Smooth muscle cell (in vitro differentiated cells): ENCODE measurements at regions not wholly inside any gene's neighbourhood (a gene's known extent, or its start where the extent isn't known, plus 50 kb on each side); places are given as distances from the start of the nearest gene placed in this dataset.

Source experiments
- DNase-seq: peaks from one replicate; lab custom pipeline; 2025; ENCODE audit not compliant: unreplicated experiment; lab: John Stamatoyannopoulos, UW
- H2AFZ ChIP-seq: fragments of 200-600 bp; sonication (generic); 2 replicates; pipeline ENCODE4 v1.6.0; 2016; ENCODE audit warnings: antibody characterized with exemption, low read depth, mild to moderate bottlenecking
- H3F3A ChIP-seq: fragments of 200-600 bp; sonication (generic); 2 replicates; pipeline ENCODE4 v1.6.0; 2017; ENCODE audit warnings: antibody characterized with exemption, low read depth
- H3K27ac ChIP-seq: fragments of 200-600 bp; sonication (generic); 2 replicates; pipeline ENCODE4 v1.5.1; 2016; ENCODE audit warnings: low read depth, mild to moderate bottlenecking
- H3K27me3 ChIP-seq: fragments of 200-600 bp; sonication (generic); 2 replicates; pipeline ENCODE4 v1.6.1; 2016; ENCODE audit warnings: low read depth, mild to moderate bottlenecking
- H3K36me3 ChIP-seq: fragments of 200-600 bp; sonication (generic); 2 replicates; pipeline ENCODE4 v1.5.1; 2016; ENCODE audit warnings: low read depth
- H3K4me1 ChIP-seq: fragments of 200-600 bp; sonication (generic); 2 replicates; pipeline ENCODE4 v1.5.1; 2016; ENCODE audit warnings: low read depth
- H3K4me2 ChIP-seq: fragments of 200-600 bp; sonication (generic); 2 replicates; pipeline ENCODE4 v1.6.0; 2016; ENCODE audit warnings: mild to moderate bottlenecking
- H3K4me3 ChIP-seq: fragments of 200-600 bp; sonication (generic); 2 replicates; pipeline ENCODE4 v1.5.1; 2016; ENCODE audit warnings: mild to moderate bottlenecking
- H3K79me2 ChIP-seq: fragments of 200-600 bp; sonication (generic); 2 replicates; pipeline ENCODE4 v1.6.0; 2016; ENCODE audit warnings: low read depth, mild to moderate bottlenecking
- H3K9ac ChIP-seq: fragments of 200-600 bp; sonication (generic); 2 replicates; pipeline ENCODE4 v1.6.0; 2016; ENCODE audit warnings: low read depth
- H3K9me3 ChIP-seq: fragments of 200-600 bp; sonication (generic); replicated peaks from 2 replicates; pipeline ENCODE4 v1.5.1; 2016; ENCODE audit warnings: low read depth
- H4K20me1 ChIP-seq: fragments of 200-600 bp; sonication (generic); 2 replicates; pipeline ENCODE4 v1.6.0; 2016; ENCODE audit warnings: low read depth
- CTCF ChIP-seq: fragments of 200-600 bp; sonication (generic); IDR thresholded peaks from 2 replicates; pipeline ENCODE4 v1.5.1; 2017; ENCODE audit warnings: borderline replicate concordance, mild to moderate bottlenecking, antibody characterized with exemption; ENCODE audit not compliant: insufficient read depth, poor library complexity, severe bottlenecking
- WGBS: methylation state at CpG from one replicate; pipeline ENCODE4 v1.1.7; 2016; ENCODE audit warnings: low lambda C conversion rate; 5-methylcytosine and 5-hydroxymethylcytosine counted together

- no peak for DNase-seq
- H3K4me2 ChIP-seq, result no peak overlapping the region
Measured at GRCh38 chr20:21017528-21018085, 88.6 kb downstream of the LINC00237 start.

GRCh38 chr20:21016751-21017150, 89.4 kb downstream of the LINC00237 start:
- H3K27me3 ChIP-seq, result no peaks in the 10 kb centered on the region
- no peaks in the 10 kb centered on the region for H3F3A ChIP-seq
- DNase-seq, result no peak
- H3K4me1 ChIP-seq, result peaks cover 3% of the 10 kb centered on the region
- no peak overlapping the region for H3K4me3 ChIP-seq
- no peaks in the 10 kb centered on the region for H3K79me2 ChIP-seq
- TF ChIP-seq CTCF, result no peak
- no peak overlapping the region for H2AFZ ChIP-seq
- H3K9me3 ChIP-seq, result no peaks in the 10 kb centered on the region
- no peak overlapping the region for H3K4me2 ChIP-seq
- H3K27ac ChIP-seq, result no peak overlapping the region
- H3K36me3 ChIP-seq, result no peaks in the 10 kb centered on the region
- H4K20me1 ChIP-seq, result no peaks in the 10 kb centered on the region
- H3K9ac ChIP-seq, result no peak overlapping the region
- WGBS, result 90% methylated on average over 3 of the region's 3 CpGs

More at GRCh38 chr20:21017528-21018085, 88.6 kb downstream of the LINC00237 start:
- H3F3A ChIP-seq, result no peaks in the 10 kb centered on the region
- no peaks in the 10 kb centered on the region for H3K79me2 ChIP-seq
- H3K27ac ChIP-seq, result no peak overlapping the region
- H3K9me3 ChIP-seq, result no peaks in the 10 kb centered on the region
- no peak overlapping the region for H3K4me3 ChIP-seq
- H3K9ac ChIP-seq, result no peak overlapping the region
- 44% methylated on average over 11 of the region's 11 CpGs for WGBS
- peaks cover 3% of the 10 kb centered on the region for H3K4me1 ChIP-seq
- H3K27me3 ChIP-seq, result no peaks in the 10 kb centered on the region
- H4K20me1 ChIP-seq, result no peaks in the 10 kb centered on the region
- TF ChIP-seq CTCF, result no peak
- no peak overlapping the region for H2AFZ ChIP-seq
- H3K36me3 ChIP-seq, result no peaks in the 10 kb centered on the region

DNA sequence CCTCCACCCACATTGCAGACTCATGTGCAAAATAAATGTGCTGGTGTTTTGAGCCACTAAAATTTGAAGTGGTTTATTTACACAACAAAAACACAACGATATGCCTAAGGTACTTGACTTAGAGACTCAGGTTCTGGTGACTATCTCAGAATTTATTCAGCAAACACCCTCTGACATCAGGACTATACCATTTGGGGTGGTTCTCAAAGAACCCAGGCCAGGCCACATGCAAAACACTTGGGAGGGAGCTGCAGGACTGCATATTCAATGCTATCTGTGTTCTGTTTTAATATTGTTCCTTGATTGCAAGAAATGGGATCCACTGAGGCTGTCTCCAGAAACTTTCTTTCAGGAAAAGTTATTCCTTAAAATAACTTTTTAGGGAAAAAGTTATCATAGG, 91.6 kb downstream of the LINC00237 start:
- Histone ChIP-seq H2AFZ (no peak overlapping the region), H3K4me1 (peaks cover under 1% of the 10 kb centered on the region), H3K27ac (no peak overlapping the region), H3K9me3 (no peaks in the 10 kb centered on the region), H3K27me3 (no peaks in the 10 kb centered on the region), H3K9ac (no peak overlapping the region), H3K4me3 (no peak overlapping the region), H3F3A (no peaks in the 10 kb centered on the region), H3K4me2 (no peak overlapping the region), H3K79me2 (no peaks in the 10 kb centered on the region), H3K36me3 (no peaks in the 10 kb centered on the region), H4K20me1 (no peaks in the 10 kb centered on the region)
- no peak for DNase-seq
- no peak for TF ChIP-seq CTCF
- WGBS, result 71% methylated on average over 1 of the region's 1 CpG

DNA sequence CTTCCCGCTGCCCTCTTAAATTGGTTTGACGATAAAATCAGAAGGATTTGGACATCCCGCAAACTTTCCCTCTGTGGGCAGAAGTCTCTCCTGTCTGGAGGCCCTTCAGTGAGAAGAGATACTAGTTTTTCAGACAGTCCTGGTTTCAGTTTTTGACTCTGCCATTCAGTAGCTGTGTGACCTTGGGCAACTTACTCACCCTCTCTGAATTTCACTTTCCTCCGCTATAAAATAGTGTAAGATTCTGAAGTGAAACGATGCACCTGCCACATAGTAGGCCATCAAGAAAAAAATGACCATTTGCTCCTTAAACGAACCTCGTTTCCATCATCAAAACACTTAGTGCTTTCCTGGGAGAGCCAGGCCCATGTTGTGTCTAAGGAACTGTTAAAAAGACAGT, 97.2 kb downstream of the LINC00237 start:
- Histone ChIP-seq H3K4me2 (no peak overlapping the region), H3F3A (no peaks in the 10 kb centered on the region), H3K79me2 (no peaks in the 10 kb centered on the region), H4K20me1 (no peaks in the 10 kb centered on the region), H3K9me3 (no peaks in the 10 kb centered on the region), H3K36me3 (no peaks in the 10 kb centered on the region), H3K9ac (no peak overlapping the region), H3K4me3 (no peak overlapping the region), H3K27ac (no peak overlapping the region), H3K27me3 (no peaks in the 10 kb centered on the region), H3K4me1 (no peaks in the 10 kb centered on the region), H2AFZ (no peak overlapping the region)
- WGBS, result 87% methylated on average over 7 of the region's 7 CpGs
- no peak for TF ChIP-seq CTCF
- no peak for DNase-seq
